ENCODE measurements at regions not wholly inside any gene's neighbourhood (a gene's known extent, or its start where the extent isn't known, plus 50 kb on each side); places are given as distances from the start of the nearest gene placed in this dataset.

GRCh38 chr1:163408262-163408661 is 86.5 kb downstream of the NUF2 start:
- no peak overlapping the region for H3K14ac ChIP-seq (replicated peaks; ENCODE audit: low read depth, low read length)
- intact Hi-C loops (cut with micrococcal nuclease): no loop called here
- in situ Hi-C loops (cut with MboI; ENCODE audit: low sequenced_read_pairs): loop anchor here (25.0 kb wide), 1 partner anchor 1654 kb away; no protein-coding TSS in a partner anchor
- no peak overlapping the region for H3K27ac ChIP-seq (ENCODE audit: insufficient read depth, low read length)
- no peak overlapping the region for H2BK120ac ChIP-seq (ENCODE audit: low read depth, low read length)
- H2AFZ ChIP-seq (replicated peaks; ENCODE audit: low read length, poor library complexity): no peak overlapping the region
- H3K27me3 ChIP-seq (ENCODE audit: control insufficient read depth, insufficient read depth, low read length): peaks cover 5% of the 10 kb centered on the region
- H2BK5ac ChIP-seq (ENCODE audit: low read depth, low read length, poor library complexity, severe bottlenecking): no peak overlapping the region
- DNase-seq (no peak), ATAC-seq (ENCODE audit: low read depth) (no peak)
- WGBS, 2 experiments (ENCODE audit: extremely low coverage in 2 of 2, insufficient read length in 1 of 2): 94% methylated on average over 21 of the region's 24 CpGs; no CpG with 5 or more reads in 1 of the 2 experiments
- H4K8ac ChIP-seq (ENCODE audit: low read depth in 2 of 2, low read length in 2 of 2): no peak overlapping the region
- no peak overlapping the region for H3K56ac ChIP-seq (ENCODE audit: extremely low read depth, insufficient read depth, low read length)
- no peak overlapping the region for H3K4me3 ChIP-seq (ENCODE audit: insufficient read depth, low read depth, low read length)
- ChIA-PET CTCF (no interaction called here), POLR2A (ENCODE audit: unreplicated experiment) (no interaction called here)
- no peaks in the 10 kb centered on the region for H4K20me1 ChIP-seq (ENCODE audit: insufficient read depth, low read length)
- H3K79me1 ChIP-seq (ENCODE audit: low read depth in 1 of 2, low read length in 2 of 2): no peaks in the 10 kb centered on the region
- H3K18ac ChIP-seq (ENCODE audit: low read depth, low read length): no peak overlapping the region
- H2AK5ac ChIP-seq (ENCODE audit: low read depth, low read length): no peak overlapping the region
- no TSS peak for BruUV-seq (replicated peaks)
- no peak overlapping the region for H3K4ac ChIP-seq (ENCODE audit: low read depth, low read length)
- TF ChIP-seq, protein P1, sequence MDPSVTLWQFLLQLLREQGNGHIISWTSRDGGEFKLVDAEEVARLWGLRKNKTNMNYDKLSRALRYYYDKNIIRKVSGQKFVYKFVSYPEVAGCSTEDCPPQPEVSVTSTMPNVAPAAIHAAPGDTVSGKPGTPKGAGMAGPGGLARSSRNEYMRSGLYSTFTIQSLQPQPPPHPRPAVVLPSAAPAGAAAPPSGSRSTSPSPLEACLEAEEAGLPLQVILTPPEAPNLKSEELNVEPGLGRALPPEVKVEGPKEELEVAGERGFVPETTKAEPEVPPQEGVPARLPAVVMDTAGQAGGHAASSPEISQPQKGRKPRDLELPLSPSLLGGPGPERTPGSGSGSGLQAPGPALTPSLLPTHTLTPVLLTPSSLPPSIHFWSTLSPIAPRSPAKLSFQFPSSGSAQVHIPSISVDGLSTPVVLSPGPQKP (IDR thresholded peaks at IDR 0.05; ENCODE audit: borderline replicate concordance, low read depth, low read length): no peak
- no peak for TF ChIP-seq MAZ (IDR thresholded peaks at IDR 0.05; ENCODE audit: borderline replicate concordance, low read depth, low read length)
- TF ChIP-seq CHD1 (IDR thresholded peaks at IDR 0.05; ENCODE audit: low read depth, low read length): no peak
- TF ChIP-seq MXI1 (IDR thresholded peaks at IDR 0.05; ENCODE audit: borderline replicate concordance, low read depth, low read length): no peak
- no peak for TF ChIP-seq RCOR1 (IDR thresholded peaks at IDR 0.05; ENCODE audit: insufficient replicate concordance, low read length)
- TF ChIP-seq BHLHE40 (IDR thresholded peaks at IDR 0.05; ENCODE audit: low read depth, low read length): no peak
- no peak for TF ChIP-seq CEBPB (IDR thresholded peaks at IDR 0.05; ENCODE audit: low read depth, low read length)
- no peak for TF ChIP-seq USF2 (IDR thresholded peaks at IDR 0.05; ENCODE audit: low read depth, low read length)
- no peak for TF ChIP-seq SMC3 (IDR thresholded peaks at IDR 0.05; ENCODE audit: low read depth, low read length)
- no peak for TF ChIP-seq POLR2A (IDR thresholded peaks at IDR 0.05; ENCODE audit: low read depth, low read length)
- TF ChIP-seq RAD21 (IDR thresholded peaks at IDR 0.05; ENCODE audit: low read length): no peak
- no peak for TF ChIP-seq FOS (IDR thresholded peaks at IDR 0.05; ENCODE audit: low read depth, low read length)
- TF ChIP-seq MAFK (IDR thresholded peaks at IDR 0.05; ENCODE audit: low read depth, low read length): no peak
- no peak for TF ChIP-seq CTCF (conservative IDR thresholded peaks at IDR 0.05; ENCODE audit: low read depth, low read length)
- TF ChIP-seq NFE2L2 (IDR thresholded peaks at IDR 0.05; ENCODE audit: low read depth, low read length): no peak
- no peak for TF ChIP-seq RFX5 (IDR thresholded peaks at IDR 0.05; ENCODE audit: low read depth, low read length)
- peak overlapping the region; percentile 47 for H2AK9ac ChIP-seq (replicated peaks; ENCODE audit: low read depth, low read length, poor library complexity)
- H3K9me1 ChIP-seq (ENCODE audit: insufficient read depth, low read length): no peaks in the 10 kb centered on the region
- dilution Hi-C loops (cut with HindIII; ENCODE audit: low sequenced_read_pairs, unreplicated experiment): no loop called here
- H4K91ac ChIP-seq (ENCODE audit: insufficient read depth, low read depth, low read length): no peak overlapping the region
- H2BK15ac ChIP-seq (ENCODE audit: low read depth, low read length): no peak overlapping the region
- H3K36me3 ChIP-seq (ENCODE audit: control insufficient read depth, insufficient read depth, low read length): no peaks in the 10 kb centered on the region
- H2BK20ac ChIP-seq (ENCODE audit: low read depth, low read length): no peak overlapping the region
- H3K9ac ChIP-seq (ENCODE audit: low read depth, low read length): no peak overlapping the region
- no peak overlapping the region for H3K4me2 ChIP-seq (ENCODE audit: low read depth, low read length)
- no peaks in the 10 kb centered on the region for H3K9me3 ChIP-seq (ENCODE audit: control insufficient read depth, insufficient read depth, low read length)
- H3K23ac ChIP-seq (ENCODE audit: low read depth, low read length): no peak overlapping the region
- no peak overlapping the region for H4K5ac ChIP-seq (ENCODE audit: low read depth, low read length)
- no peaks in the 10 kb centered on the region for H3K4me1 ChIP-seq (ENCODE audit: control insufficient read depth, insufficient read depth, low read length)

All from IMR-90 (cell line).